Peyer's patch (tissue), 4 donors: ENCODE measurements at regions not wholly inside any gene's neighbourhood (a gene's known extent, or its start where the extent isn't known, plus 50 kb on each side); places are given as distances from the start of the nearest gene placed in this dataset.

Experiments used
- POLR2A ChIP-seq, 2 donors: fragments of 450-650 bp; IDR thresholded peaks; one replicate each; pipeline ENCODE4 v1.5.1; 2017; ENCODE audit warnings: antibody characterized with exemption in 2 of 2, mild to moderate bottlenecking in 2 of 2, moderate library complexity in 2 of 2
- TF ChIP-seq, protein P1 (sequence below), 6 experiments: fragments of 450-650 bp in 4 of 6; fragments of 200-600 bp in 2 of 6; sonication (generic) in 1 of 6; IDR thresholded peaks; one replicate each; pipeline ENCODE4 v1.5.1; 2017 to 2019; ENCODE audit warnings: antibody characterized with exemption in 6 of 6, mild to moderate bottlenecking in 3 of 6, moderate library complexity in 1 of 6

DNA sequence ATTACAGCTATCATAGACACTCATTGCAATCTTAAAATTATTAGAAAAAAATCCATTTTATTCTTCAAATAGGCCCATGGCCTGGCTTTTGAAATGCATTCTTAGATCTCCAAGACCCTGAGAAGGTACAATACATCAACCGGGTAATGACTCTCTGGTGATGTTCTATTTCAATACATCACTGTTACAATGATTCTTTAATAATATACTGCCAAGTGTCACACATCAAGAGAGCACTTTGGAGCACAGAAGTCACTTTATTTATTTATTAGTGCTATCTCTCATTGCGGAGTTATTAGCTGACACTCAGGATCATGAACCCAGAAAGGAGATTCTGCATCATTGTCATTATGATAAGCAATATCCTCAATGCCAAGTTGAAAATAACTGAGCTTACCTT lies 748.5 kb upstream of the MBL2 start:
- TF ChIP-seq POLR2A (IDR thresholded peaks at IDR 0.05) = no peak
- TF ChIP-seq, protein P1, sequence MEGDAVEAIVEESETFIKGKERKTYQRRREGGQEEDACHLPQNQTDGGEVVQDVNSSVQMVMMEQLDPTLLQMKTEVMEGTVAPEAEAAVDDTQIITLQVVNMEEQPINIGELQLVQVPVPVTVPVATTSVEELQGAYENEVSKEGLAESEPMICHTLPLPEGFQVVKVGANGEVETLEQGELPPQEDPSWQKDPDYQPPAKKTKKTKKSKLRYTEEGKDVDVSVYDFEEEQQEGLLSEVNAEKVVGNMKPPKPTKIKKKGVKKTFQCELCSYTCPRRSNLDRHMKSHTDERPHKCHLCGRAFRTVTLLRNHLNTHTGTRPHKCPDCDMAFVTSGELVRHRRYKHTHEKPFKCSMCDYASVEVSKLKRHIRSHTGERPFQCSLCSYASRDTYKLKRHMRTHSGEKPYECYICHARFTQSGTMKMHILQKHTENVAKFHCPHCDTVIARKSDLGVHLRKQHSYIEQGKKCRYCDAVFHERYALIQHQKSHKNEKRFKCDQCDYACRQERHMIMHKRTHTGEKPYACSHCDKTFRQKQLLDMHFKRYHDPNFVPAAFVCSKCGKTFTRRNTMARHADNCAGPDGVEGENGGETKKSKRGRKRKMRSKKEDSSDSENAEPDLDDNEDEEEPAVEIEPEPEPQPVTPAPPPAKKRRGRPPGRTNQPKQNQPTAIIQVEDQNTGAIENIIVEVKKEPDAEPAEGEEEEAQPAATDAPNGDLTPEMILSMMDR (IDR thresholded peaks at IDR 0.05) = no peak
